VCaP (cell line): ENCODE measurements at regions not wholly inside any gene's neighbourhood (a gene's known extent, or its start where the extent isn't known, plus 50 kb on each side); places are given as distances from the start of the nearest gene placed in this dataset.

Experiments
- H3K27ac ChIP-seq: fragments of 450-650 bp; 2 replicates; pipeline ENCODE4 v1.5.1; 2017
- CTCF ChIP-seq: fragments of 450-650 bp; conservative IDR thresholded peaks from 2 replicates; pipeline ENCODE4 v1.5.1; 2017; ENCODE audit warnings: mild to moderate bottlenecking, moderate library complexity

GRCh38 chr7:21044913-21045568 is 258.4 kb upstream of the SP8 start:
- no peak overlapping the region for H3K27ac ChIP-seq
- TF ChIP-seq CTCF, result no peak

GRCh38 chr7:21051865-21052264 is 265.2 kb upstream of the SP8 start:
- TF ChIP-seq CTCF, result no peak
- no peak overlapping the region for H3K27ac ChIP-seq

- no peak for TF ChIP-seq CTCF
- no peak overlapping the region for H3K27ac ChIP-seq
These were observed 267.9 kb upstream of the SP8 start for GRCh38 chr7:21054427-21055112.

- no peak overlapping the region for H3K27ac ChIP-seq
- no peak for TF ChIP-seq CTCF
These were observed 272.4 kb upstream of the SP8 start for GRCh38 chr7:21059069-21059468.

- H3K27ac ChIP-seq, result no peak overlapping the region
- TF ChIP-seq CTCF, result no peak
These were observed 276.4 kb upstream of the SP8 start for GRCh38 chr7:21063106-21063505.

GRCh38 chr7:21064698-21065648 is 278.3 kb upstream of the SP8 start:
- H3K27ac ChIP-seq, result no peak overlapping the region
- no peak for TF ChIP-seq CTCF

GRCh38 chr7:21066221-21066620 is 279.5 kb upstream of the SP8 start:
- no peak for TF ChIP-seq CTCF
- peak overlapping the region; percentile 36 for H3K27ac ChIP-seq
